Thyroid gland (tissue), 4 donors: ENCODE measurements at regions not wholly inside any gene's neighbourhood (a gene's known extent, or its start where the extent isn't known, plus 50 kb on each side); places are given as distances from the start of the nearest gene placed in this dataset.

Experiments used
- POLR2A ChIP-seq, 2 donors: fragments of 450-650 bp; IDR thresholded peaks; one replicate each; pipeline ENCODE4 v1.6.1; 2017; ENCODE audit warnings: antibody characterized with exemption in 2 of 2, mild to moderate bottlenecking in 2 of 2, moderate library complexity in 1 of 2
- TF ChIP-seq, protein P1 (sequence below), 6 experiments: fragments of 200-600 bp in 3 of 6; fragments of 450-650 bp in 3 of 6; sonication (generic) in 3 of 6; IDR thresholded peaks; one replicate each; pipeline ENCODE4 v1.5.1; 2016 to 2019; ENCODE audit warnings: antibody characterized with exemption in 6 of 6, mild to moderate bottlenecking in 2 of 6, inconsistent platforms in 1 of 6, moderate library complexity in 1 of 6

DNA sequence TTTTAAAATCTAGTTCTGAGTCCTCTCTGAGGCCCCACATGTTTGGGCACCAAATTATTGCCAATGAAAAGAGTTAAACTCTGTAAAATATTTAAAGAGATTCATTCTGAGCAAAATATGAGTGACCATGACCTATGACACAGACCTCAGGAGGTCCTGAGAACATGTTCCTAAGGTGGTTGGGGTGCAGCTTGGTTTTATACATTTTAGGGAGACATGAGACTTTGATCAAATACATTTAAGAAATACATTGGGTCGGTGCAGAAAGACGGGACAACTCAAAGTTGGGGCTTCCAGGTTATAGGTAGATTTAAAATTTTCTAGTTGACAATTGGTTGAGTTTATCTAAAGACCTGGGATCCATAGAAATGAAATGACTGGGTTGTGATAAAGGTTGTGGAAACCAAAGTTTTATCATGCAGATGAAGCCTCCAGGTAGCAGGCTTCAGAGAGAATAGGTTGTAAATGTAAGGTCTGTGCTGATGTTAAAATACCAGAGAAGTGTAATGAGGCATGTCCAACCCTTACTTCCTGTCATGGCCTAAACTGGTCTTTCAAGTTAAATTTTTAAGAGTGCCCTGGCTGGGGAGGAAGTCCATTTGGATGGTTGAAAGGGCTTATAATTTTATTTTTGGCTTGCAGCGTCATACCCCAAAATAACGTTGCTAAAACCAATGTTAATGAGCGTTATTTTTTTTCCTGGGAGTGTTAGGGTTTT is 274.9 kb downstream of the NUF2 start:
- TF ChIP-seq POLR2A (IDR thresholded peaks at IDR 0.05): no peak
- TF ChIP-seq, protein P1, sequence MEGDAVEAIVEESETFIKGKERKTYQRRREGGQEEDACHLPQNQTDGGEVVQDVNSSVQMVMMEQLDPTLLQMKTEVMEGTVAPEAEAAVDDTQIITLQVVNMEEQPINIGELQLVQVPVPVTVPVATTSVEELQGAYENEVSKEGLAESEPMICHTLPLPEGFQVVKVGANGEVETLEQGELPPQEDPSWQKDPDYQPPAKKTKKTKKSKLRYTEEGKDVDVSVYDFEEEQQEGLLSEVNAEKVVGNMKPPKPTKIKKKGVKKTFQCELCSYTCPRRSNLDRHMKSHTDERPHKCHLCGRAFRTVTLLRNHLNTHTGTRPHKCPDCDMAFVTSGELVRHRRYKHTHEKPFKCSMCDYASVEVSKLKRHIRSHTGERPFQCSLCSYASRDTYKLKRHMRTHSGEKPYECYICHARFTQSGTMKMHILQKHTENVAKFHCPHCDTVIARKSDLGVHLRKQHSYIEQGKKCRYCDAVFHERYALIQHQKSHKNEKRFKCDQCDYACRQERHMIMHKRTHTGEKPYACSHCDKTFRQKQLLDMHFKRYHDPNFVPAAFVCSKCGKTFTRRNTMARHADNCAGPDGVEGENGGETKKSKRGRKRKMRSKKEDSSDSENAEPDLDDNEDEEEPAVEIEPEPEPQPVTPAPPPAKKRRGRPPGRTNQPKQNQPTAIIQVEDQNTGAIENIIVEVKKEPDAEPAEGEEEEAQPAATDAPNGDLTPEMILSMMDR (IDR thresholded peaks at IDR 0.05): no peak
